ENCODE measurements at regions not wholly inside any gene's neighbourhood (a gene's known extent, or its start where the extent isn't known, plus 50 kb on each side); places are given as distances from the start of the nearest gene placed in this dataset.
"Not testable (repeated sequence)": the region's sequence is repeated elsewhere in the genome, so short reads cannot be mapped to it uniquely, and the experiment has no call there.

DNA sequence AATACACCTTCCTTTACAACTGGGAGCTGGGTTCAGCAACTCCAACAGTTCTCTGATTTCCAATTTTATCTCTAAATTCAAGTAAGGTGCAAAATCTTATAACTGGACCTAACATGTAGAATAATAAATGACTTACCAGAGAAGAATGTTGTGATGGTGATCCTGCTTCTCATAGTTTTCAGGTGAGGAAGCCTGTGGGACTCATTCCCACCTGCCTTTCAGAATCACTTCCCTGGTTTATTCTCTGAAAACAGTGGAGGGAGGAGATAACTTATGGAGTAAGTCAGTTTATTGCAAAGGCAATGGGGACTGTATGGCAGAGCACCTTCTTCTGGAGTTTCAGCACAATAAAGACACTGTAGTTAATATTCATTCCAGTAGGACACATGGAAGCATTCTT lies 1188.2 kb upstream of the FAM98A start:
- no peaks in the 10 kb centered on the region for H3K36me3 Mint-ChIP-seq (ENCODE audit: insufficient read depth)
- H3K27ac Mint-ChIP-seq: no peak overlapping the region
- H3K27me3 Mint-ChIP-seq: peaks cover 19% of the 10 kb centered on the region
- TF ChIP-seq, protein P1, sequence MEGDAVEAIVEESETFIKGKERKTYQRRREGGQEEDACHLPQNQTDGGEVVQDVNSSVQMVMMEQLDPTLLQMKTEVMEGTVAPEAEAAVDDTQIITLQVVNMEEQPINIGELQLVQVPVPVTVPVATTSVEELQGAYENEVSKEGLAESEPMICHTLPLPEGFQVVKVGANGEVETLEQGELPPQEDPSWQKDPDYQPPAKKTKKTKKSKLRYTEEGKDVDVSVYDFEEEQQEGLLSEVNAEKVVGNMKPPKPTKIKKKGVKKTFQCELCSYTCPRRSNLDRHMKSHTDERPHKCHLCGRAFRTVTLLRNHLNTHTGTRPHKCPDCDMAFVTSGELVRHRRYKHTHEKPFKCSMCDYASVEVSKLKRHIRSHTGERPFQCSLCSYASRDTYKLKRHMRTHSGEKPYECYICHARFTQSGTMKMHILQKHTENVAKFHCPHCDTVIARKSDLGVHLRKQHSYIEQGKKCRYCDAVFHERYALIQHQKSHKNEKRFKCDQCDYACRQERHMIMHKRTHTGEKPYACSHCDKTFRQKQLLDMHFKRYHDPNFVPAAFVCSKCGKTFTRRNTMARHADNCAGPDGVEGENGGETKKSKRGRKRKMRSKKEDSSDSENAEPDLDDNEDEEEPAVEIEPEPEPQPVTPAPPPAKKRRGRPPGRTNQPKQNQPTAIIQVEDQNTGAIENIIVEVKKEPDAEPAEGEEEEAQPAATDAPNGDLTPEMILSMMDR (IDR thresholded peaks at IDR 0.05; ENCODE audit: unreplicated experiment): no peak
- no peak for DNase-seq (ENCODE audit: low spot score, unreplicated experiment)
- H3K9me3 Mint-ChIP-seq (ENCODE audit: low read depth): peaks cover 4% of the 10 kb centered on the region
- H3K4me3 Mint-ChIP-seq (ENCODE audit: low read depth): no peak overlapping the region
- peaks cover 21% of the 10 kb centered on the region for H3K4me1 Mint-ChIP-seq (ENCODE audit: low read depth)

DNA sequence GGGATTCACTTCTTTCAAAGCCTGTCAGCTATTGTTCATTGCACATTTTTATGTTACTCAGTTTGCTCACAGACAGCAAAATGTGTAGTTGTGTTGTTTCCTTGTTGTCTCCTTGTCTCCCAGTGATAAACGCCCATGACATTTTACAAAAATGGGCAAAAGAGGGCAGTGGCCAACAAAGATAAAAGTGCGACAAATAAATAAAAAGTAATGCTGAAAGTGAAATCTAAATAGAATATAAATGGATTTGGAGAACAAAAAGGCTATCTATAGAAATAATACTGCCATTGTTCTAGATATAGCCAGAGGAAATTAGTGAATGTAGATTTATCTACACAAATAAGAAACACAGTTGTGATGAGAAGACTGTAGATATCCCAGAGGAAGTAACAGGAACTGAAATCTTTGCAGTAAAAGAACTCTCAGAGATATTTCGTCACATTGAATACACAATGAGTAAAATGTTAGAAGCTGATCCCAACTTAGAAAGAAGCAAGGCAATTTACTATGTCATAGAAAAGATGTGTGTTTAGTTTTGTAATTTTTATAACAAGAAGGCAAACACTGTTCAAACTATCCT lies 1186.2 kb upstream of the FAM98A start:
- Mint-ChIP-seq H3K9me3 (ENCODE audit: low read depth) (peaks cover 13% of the 10 kb centered on the region), H3K27me3 (peaks cover 4% of the 10 kb centered on the region), H3K4me3 (ENCODE audit: low read depth) (no peak overlapping the region), H3K4me1 (ENCODE audit: low read depth) (peaks cover 16% of the 10 kb centered on the region), H3K27ac (no peak overlapping the region), H3K36me3 (ENCODE audit: insufficient read depth) (no peaks in the 10 kb centered on the region)
- DNase-seq (ENCODE audit: low spot score, unreplicated experiment): no peak
- TF ChIP-seq, protein P1 (IDR thresholded peaks at IDR 0.05; ENCODE audit: unreplicated experiment): no peak

DNA sequence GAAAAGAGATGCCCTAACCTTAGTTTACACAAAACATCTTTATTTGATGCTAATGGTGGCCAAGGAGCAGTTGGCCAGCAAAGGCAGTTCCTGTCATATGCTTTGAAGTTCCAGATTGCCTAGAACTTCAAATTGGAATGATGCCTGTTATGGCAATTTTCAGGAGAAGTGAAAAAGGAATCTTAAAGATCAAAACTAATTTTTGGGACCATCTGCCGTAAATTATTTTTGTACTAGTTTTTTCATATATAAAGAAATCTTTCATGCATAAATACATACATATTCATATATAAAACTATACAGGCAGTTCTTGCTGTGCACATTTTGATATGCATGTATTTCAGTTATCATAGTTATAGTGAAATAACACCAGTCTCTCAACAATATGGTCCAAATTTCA lies 1185.6 kb upstream of the FAM98A start:
- Mint-ChIP-seq H3K27me3 (no peaks in the 10 kb centered on the region), H3K27ac (no peak overlapping the region), H3K4me3 (ENCODE audit: low read depth) (no peak overlapping the region), H3K4me1 (ENCODE audit: low read depth) (peaks cover 10% of the 10 kb centered on the region), H3K9me3 (ENCODE audit: low read depth) (peaks cover 13% of the 10 kb centered on the region), H3K36me3 (ENCODE audit: insufficient read depth) (no peaks in the 10 kb centered on the region)
- DNase-seq (ENCODE audit: low spot score, unreplicated experiment): no peak
- TF ChIP-seq, protein P1 (IDR thresholded peaks at IDR 0.05; ENCODE audit: unreplicated experiment): no peak

DNA sequence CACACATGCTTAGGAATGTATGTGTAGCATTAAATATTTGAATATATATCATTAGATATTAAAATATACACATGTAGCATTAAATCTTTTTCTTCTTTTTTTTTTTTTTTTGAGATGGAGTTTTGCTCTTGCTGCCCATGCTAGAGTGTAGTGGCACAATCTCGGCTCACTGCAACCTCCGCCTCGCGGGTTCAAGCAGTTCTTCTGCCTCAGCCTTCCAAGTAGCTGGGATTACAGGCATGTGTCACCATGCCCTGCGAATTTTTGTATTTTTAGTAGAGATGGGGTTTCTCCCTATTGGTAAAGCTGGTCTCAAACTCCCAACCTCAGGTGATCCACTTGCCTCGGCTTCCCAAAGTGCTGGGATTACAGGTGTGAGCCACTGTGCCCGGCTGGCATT lies 1151.6 kb upstream of the FAM98A start:
- not testable (repeated sequence) for H3K27ac Mint-ChIP-seq; H3K27me3 Mint-ChIP-seq; DNase-seq (ENCODE audit: low spot score, unreplicated experiment); H3K9me3 Mint-ChIP-seq (ENCODE audit: low read depth); H3K36me3 Mint-ChIP-seq (ENCODE audit: insufficient read depth); H3K4me3 Mint-ChIP-seq (ENCODE audit: low read depth)
- H3K4me1 Mint-ChIP-seq (ENCODE audit: low read depth): peaks cover 15% of the 10 kb centered on the region

DNA sequence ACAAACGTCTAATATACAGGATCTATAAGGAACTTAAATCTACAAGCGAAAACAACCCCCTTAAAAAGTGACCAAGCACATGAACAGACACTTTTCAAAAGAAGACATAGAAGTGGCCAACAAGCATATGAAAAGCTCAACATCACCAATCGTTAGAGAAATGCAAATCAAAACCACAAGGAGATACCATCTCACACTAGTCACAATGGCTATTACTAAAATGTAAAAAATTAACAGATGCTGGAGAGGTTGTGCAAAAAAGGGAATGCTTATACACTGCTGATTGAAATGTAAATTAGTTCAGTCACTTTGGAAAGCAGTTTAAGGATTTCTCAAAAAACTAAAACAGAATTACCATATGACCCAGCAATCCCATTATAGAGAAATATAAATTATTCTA lies 1148.5 kb upstream of the FAM98A start:
- peaks cover 5% of the 10 kb centered on the region for H3K9me3 Mint-ChIP-seq (ENCODE audit: low read depth)

DNA sequence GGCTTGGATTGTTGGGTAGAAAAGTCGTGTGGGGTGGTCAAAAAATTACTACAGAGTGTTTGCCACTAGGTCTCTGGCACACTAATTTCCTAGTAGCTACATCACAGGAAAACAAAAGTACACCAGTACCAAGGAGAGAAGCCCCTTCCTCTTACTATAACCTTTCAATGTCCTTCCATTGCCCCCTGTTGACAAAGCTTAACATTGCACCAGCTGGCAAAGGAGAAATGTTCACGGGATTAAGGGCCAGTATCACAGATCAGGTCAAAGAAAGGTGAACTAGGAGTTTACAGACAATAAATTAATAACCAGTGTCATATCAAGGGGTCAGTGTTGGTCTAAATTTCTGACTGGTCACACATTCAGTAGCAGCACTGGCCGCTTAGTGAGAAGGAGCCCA lies 1139.6 kb upstream of the FAM98A start:
- DNase-seq (ENCODE audit: low spot score, unreplicated experiment): no peak
- TF ChIP-seq, protein P1 (IDR thresholded peaks at IDR 0.05; ENCODE audit: unreplicated experiment): peak; percentile 56
- no peaks in the 10 kb centered on the region for H3K36me3 Mint-ChIP-seq (ENCODE audit: insufficient read depth)
- H3K9me3 Mint-ChIP-seq (ENCODE audit: low read depth): no peaks in the 10 kb centered on the region
- no peak overlapping the region for H3K4me3 Mint-ChIP-seq (ENCODE audit: low read depth)
- H3K27ac Mint-ChIP-seq: no peak overlapping the region
- H3K27me3 Mint-ChIP-seq: peaks cover 13% of the 10 kb centered on the region
- H3K4me1 Mint-ChIP-seq (ENCODE audit: low read depth): peaks cover 18% of the 10 kb centered on the region

More for the DNA sequence above, 1148.5 kb upstream of the FAM98A start:
- Mint-ChIP-seq H3K36me3 (ENCODE audit: insufficient read depth) (no peaks in the 10 kb centered on the region), H3K27me3 (no peaks in the 10 kb centered on the region), H3K27ac (no peak overlapping the region), H3K4me3 (ENCODE audit: low read depth) (no peak overlapping the region), H3K4me1 (ENCODE audit: low read depth) (no peaks in the 10 kb centered on the region)
- DNase-seq (ENCODE audit: low spot score, unreplicated experiment): no peak
- TF ChIP-seq, protein P1 (IDR thresholded peaks at IDR 0.05; ENCODE audit: unreplicated experiment): no peak
